ENCODE measurements at regions not wholly inside any gene's neighbourhood (a gene's known extent, or its start where the extent isn't known, plus 50 kb on each side); places are given as distances from the start of the nearest gene placed in this dataset.

DNA sequence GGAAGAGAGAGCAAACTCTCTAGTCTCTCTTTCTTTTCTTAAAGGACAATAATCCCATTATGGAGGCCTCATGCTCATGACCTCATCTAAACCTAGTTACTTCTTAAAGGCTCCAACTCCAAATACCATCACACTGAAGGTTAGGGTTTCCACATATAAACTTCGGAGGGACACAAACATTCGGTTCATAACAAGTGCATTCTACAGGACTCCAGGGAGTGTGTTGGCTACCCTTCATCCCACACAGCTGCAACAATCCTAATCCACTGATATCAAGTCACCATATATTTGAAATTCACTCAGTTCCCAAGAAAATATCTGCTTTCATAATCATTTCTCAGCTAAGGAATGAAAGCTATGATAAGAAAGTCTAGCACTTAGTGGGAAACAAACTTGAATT is 265.9 kb upstream of the PLEKHG7 start:
- ChIA-PET POLR2A (ENCODE audit: unreplicated experiment) (no interaction called here), CTCF (no interaction called here)
- TF ChIP-seq EZH2phosphoT487 (IDR thresholded peaks at IDR 0.05; ENCODE audit: borderline replicate concordance, low read length): no peak
- no TSS peak for BruUV-seq (replicated peaks)
- H3K4me3 ChIP-seq (ENCODE audit: low read length): no peak overlapping the region
- DNase-seq (no peak), ATAC-seq (no peak)
- no peaks in the 10 kb centered on the region for H3K27me3 ChIP-seq (ENCODE audit: low read length)
- no peaks in the 10 kb centered on the region for H3K36me3 ChIP-seq (ENCODE audit: low read depth, low read length)
- H3K9ac ChIP-seq (ENCODE audit: low read length): no peak overlapping the region
- no peaks in the 10 kb centered on the region for H3K79me2 ChIP-seq (ENCODE audit: low read length)
- H3F3A ChIP-seq (ENCODE audit: low read length, unreplicated experiment): no peaks in the 10 kb centered on the region
- no peak overlapping the region for H3K27ac ChIP-seq (ENCODE audit: low read length)
- intact Hi-C loops (cut with micrococcal nuclease): no loop called here
- H2AFZ ChIP-seq (ENCODE audit: low read length): no peak overlapping the region
- H3K9me2 ChIP-seq (replicated peaks; ENCODE audit: low read length): no peaks in the 10 kb centered on the region; the same call in 1 of the 2 replicates
- H3K4me1 ChIP-seq (ENCODE audit: insufficient read depth, low read length): no peaks in the 10 kb centered on the region
- no peak overlapping the region for H3K4me2 ChIP-seq (ENCODE audit: low read length)
- H3K9me3 ChIP-seq (ENCODE audit: low read length): no peaks in the 10 kb centered on the region
- H4K20me1 ChIP-seq (ENCODE audit: low read length): no peaks in the 10 kb centered on the region

DNA sequence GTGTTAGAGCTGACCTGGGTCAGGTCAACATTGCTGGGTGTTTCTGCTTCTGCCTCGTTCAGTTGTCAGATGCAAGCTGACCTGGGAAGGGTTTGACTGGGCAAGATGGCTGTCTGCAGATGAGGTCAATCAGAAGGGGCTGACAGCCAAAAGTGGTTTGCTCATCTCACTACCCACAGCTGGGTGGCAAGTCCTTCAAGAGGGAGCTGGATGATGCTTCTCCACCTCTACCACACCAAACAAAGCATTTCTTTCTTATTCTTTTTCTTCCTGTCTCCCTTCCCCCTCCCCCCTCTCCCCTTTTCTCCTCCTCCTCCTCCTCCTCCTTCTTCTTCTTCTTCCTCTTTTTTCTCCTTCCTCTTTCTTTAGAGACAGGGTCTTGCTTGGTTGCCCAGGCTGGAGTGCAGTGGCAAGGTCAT is 268.2 kb upstream of the PLEKHG7 start:
- Histone ChIP-seq H3K4me2 (ENCODE audit: low read length) (no peak overlapping the region), H3K79me2 (ENCODE audit: low read length) (no peaks in the 10 kb centered on the region), H3K4me1 (ENCODE audit: insufficient read depth, low read length) (no peaks in the 10 kb centered on the region), H3K9me3 (ENCODE audit: low read length) (no peaks in the 10 kb centered on the region), H3K27me3 (ENCODE audit: low read length) (no peaks in the 10 kb centered on the region), H3F3A (ENCODE audit: low read length, unreplicated experiment) (no peaks in the 10 kb centered on the region), H3K4me3 (ENCODE audit: low read length) (no peak overlapping the region), H2AFZ (ENCODE audit: low read length) (no peak overlapping the region), H3K9ac (ENCODE audit: low read length) (no peak overlapping the region), H3K27ac (ENCODE audit: low read length) (no peak overlapping the region), H3K36me3 (ENCODE audit: low read depth, low read length) (no peaks in the 10 kb centered on the region), H3K9me2 (replicated peaks; ENCODE audit: low read length) (no peaks in the 10 kb centered on the region; the same call in 1 of the 2 replicates), H4K20me1 (ENCODE audit: low read length) (no peaks in the 10 kb centered on the region)
- POLR2A ChIA-PET (ENCODE audit: unreplicated experiment): no interaction called here
- intact Hi-C loops (cut with micrococcal nuclease): no loop called here
- DNase-seq (no peak), ATAC-seq (no peak)
- BruUV-seq (replicated peaks): no TSS peak
- CTCF ChIA-PET: no interaction called here
- TF ChIP-seq EZH2phosphoT487 (IDR thresholded peaks at IDR 0.05; ENCODE audit: borderline replicate concordance, low read length): no peak
- TF ChIP-seq, protein P1, sequence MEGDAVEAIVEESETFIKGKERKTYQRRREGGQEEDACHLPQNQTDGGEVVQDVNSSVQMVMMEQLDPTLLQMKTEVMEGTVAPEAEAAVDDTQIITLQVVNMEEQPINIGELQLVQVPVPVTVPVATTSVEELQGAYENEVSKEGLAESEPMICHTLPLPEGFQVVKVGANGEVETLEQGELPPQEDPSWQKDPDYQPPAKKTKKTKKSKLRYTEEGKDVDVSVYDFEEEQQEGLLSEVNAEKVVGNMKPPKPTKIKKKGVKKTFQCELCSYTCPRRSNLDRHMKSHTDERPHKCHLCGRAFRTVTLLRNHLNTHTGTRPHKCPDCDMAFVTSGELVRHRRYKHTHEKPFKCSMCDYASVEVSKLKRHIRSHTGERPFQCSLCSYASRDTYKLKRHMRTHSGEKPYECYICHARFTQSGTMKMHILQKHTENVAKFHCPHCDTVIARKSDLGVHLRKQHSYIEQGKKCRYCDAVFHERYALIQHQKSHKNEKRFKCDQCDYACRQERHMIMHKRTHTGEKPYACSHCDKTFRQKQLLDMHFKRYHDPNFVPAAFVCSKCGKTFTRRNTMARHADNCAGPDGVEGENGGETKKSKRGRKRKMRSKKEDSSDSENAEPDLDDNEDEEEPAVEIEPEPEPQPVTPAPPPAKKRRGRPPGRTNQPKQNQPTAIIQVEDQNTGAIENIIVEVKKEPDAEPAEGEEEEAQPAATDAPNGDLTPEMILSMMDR (conservative IDR thresholded peaks at IDR 0.05; ENCODE audit: low read depth, low read length): no peak

DNA sequence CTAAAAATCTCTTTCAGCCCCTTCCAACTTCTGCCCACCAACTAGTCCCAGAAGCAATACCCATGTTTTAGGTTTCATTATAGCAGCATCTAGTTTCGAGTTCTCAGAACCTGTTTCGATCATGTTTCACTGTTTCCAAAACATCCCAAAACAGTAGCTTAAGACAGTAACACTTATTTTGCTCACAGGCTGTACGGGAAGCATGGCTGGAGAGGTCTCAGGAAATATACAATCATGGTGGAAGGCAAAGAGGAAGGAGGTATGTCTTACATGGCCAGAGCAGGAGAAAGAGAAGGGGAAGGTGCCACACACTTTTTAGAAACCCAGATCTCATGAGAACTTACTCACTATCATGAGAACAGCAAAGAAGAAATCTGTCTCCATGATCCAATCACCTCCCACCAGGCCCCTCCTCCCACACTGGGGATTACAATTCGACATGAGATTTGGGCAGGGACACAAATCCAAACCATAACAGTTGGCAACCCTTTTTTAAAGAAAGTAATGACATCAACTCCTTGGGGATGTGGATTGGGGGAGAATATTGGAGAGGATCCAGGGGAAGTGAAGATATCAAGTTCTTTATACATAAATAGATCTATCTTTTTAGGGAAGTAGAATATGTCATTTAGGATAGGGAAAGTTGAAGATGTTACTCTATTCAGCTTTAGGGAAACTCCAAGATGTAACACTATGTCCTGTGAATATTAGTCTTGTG is 269.9 kb upstream of the PLEKHG7 start:
- no peaks in the 10 kb centered on the region for H3K79me2 ChIP-seq (ENCODE audit: low read length)
- POLR2A ChIA-PET (ENCODE audit: unreplicated experiment): no interaction called here
- no TSS peak for BruUV-seq (replicated peaks)
- H3K4me2 ChIP-seq (ENCODE audit: low read length): no peak overlapping the region
- no peak overlapping the region for H3K4me3 ChIP-seq (ENCODE audit: low read length)
- H3K27ac ChIP-seq (ENCODE audit: low read length): no peak overlapping the region
- H3K9me2 ChIP-seq (replicated peaks; ENCODE audit: low read length): no peaks in the 10 kb centered on the region; the same call in 1 of the 2 replicates
- no peak overlapping the region for H2AFZ ChIP-seq (ENCODE audit: low read length)
- H3K4me1 ChIP-seq (ENCODE audit: insufficient read depth, low read length): no peaks in the 10 kb centered on the region
- no peaks in the 10 kb centered on the region for H3K36me3 ChIP-seq (ENCODE audit: low read depth, low read length)
- no peaks in the 10 kb centered on the region for H3F3A ChIP-seq (ENCODE audit: low read length, unreplicated experiment)
- CTCF ChIA-PET: no interaction called here
- DNase-seq: no peak
- no peak overlapping the region for H3K9ac ChIP-seq (ENCODE audit: low read length)
- no peaks in the 10 kb centered on the region for H4K20me1 ChIP-seq (ENCODE audit: low read length)
- no peaks in the 10 kb centered on the region for H3K9me3 ChIP-seq (ENCODE audit: low read length)
- H3K27me3 ChIP-seq (ENCODE audit: low read length): no peaks in the 10 kb centered on the region
- TF ChIP-seq EZH2phosphoT487 (IDR thresholded peaks at IDR 0.05; ENCODE audit: borderline replicate concordance, low read length) (no peak), EZH2 (IDR thresholded peaks at IDR 0.05; ENCODE audit: low read length, unreplicated experiment) (no peak)
- TF ChIP-seq, protein P1 (conservative IDR thresholded peaks at IDR 0.05; ENCODE audit: low read depth, low read length): no peak
- intact Hi-C loops (cut with micrococcal nuclease): no loop called here
- ATAC-seq: no peak
